Skeletal muscle tissue (tissue), 3 donors: ENCODE measurements at regions not wholly inside any gene's neighbourhood (a gene's known extent, or its start where the extent isn't known, plus 50 kb on each side); places are given as distances from the start of the nearest gene placed in this dataset.
"Not testable (repeated sequence)": the region's sequence is repeated elsewhere in the genome, so short reads cannot be mapped to it uniquely, and the experiment has no call there.

Experiments
- H3K27ac ChIP-seq: one replicate; pipeline ENCODE4 v1.7.0; 2013; ENCODE audit warnings: mild to moderate bottlenecking, low read depth, low read length, inconsistent platforms
- H3K27me3 ChIP-seq, 3 donors: one replicate each; pipeline ENCODE4 v1.7.0; 2013; ENCODE audit warnings: low read length in 3 of 3; ENCODE audit not compliant: control insufficient read depth in 3 of 3, insufficient read depth in 3 of 3
- H3K36me3 ChIP-seq, 3 donors: one replicate each; pipeline ENCODE4 v1.7.0; 2013; ENCODE audit warnings: low read length in 3 of 3; ENCODE audit not compliant: control insufficient read depth in 3 of 3, insufficient read depth in 3 of 3
- H3K4me1 ChIP-seq, 3 donors: one replicate each; pipeline ENCODE4 v1.7.0; 2013; ENCODE audit warnings: low read length in 3 of 3, mild to moderate bottlenecking in 3 of 3; ENCODE audit not compliant: control insufficient read depth in 3 of 3, insufficient read depth in 3 of 3
- H3K4me3 ChIP-seq, 3 donors: one replicate each; pipeline ENCODE4 v1.7.0; 2013; ENCODE audit warnings: low read length in 3 of 3
- H3K9ac ChIP-seq, 3 donors: one replicate each; pipeline ENCODE4 v1.7.0; 2013; ENCODE audit warnings: low read length in 3 of 3, mild to moderate bottlenecking in 3 of 3, moderate library complexity in 2 of 3, low read depth in 1 of 3
- H3K9me3 ChIP-seq, 3 donors: one replicate each; pipeline ENCODE4 v1.7.0; 2013; ENCODE audit warnings: low read length in 3 of 3; ENCODE audit not compliant: control insufficient read depth in 3 of 3
- donor health status: Osteomylitis.

DNA sequence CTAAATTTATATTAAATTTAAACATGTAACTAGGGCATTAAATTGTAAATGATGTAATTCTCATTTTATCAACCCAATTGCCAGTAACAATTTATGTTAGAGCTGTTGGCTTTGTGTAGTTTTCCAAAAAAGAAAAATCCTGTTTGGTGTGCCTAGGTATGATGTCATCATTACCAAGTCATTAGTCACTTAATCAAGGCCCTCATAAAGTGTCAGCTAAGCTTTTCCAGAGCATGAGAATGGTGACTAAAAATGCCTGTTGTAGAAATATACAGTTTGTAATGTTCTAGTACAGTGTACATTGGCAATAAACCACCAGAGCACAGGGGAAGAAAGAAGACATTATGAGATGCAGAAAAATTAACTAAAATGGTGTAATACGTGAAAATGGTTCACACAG is 593.8 kb upstream of the ANKRD30A start:
- Histone ChIP-seq H3K27ac (no peak overlapping the region), H3K4me1 (no peaks in the 10 kb centered on the region), H3K27me3 (no peaks in the 10 kb centered on the region), H3K9me3 (peaks cover 0 to 3% (median 0%) of the 10 kb centered on the region in 3 donors), H3K4me3 (no peak overlapping the region), H3K9ac (no peak overlapping the region), H3K36me3 (no peaks in the 10 kb centered on the region)

DNA sequence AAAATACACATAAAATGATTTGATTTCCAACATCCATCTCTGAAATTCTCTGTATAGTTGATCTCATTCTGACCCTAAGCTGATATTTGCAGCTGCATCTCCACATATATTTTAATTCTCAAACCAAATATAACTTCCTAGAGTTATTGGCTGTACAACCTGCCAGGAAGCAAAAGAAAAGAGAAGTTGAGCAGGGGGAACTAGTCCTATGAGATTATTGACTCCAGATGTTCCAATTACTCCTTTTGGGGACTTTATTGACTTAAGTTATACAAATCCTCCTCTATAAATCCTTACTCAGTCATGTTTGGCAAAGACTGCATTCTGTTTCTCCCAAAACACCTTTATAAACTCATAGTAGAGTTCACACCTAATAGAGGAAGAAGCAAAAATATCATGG is 599.4 kb upstream of the ANKRD30A start:
- Histone ChIP-seq H3K4me1 (no peaks in the 10 kb centered on the region), H3K9me3 (peaks cover 0 to 3% (median 0%) of the 10 kb centered on the region in 3 donors), H3K27me3 (no peaks in the 10 kb centered on the region), H3K9ac (no peak overlapping the region), H3K4me3 (no peak overlapping the region), H3K27ac (no peak overlapping the region), H3K36me3 (no peaks in the 10 kb centered on the region)

DNA sequence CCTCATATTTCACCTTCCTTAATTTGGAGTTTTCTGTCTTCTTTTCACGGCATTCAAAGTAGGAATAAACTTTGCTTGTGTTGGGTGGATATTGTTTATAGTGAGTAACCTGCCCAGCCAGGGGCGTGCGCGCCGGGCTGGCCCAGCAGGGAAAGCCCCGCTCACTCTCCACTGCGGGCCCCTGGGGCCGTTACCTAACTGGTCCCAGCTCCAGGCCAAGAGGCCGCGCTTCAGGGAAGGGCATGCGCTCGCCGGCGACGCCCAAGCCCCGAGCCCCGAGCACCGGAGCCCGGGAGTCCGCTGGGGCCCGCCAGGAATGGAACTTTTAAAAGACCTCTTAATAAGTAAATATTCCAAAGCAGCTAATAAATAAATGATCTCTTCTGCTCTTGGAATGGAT is 601.3 kb upstream of the ANKRD30A start:
- H3K4me3 ChIP-seq, H3K9me3 ChIP-seq, H3K36me3 ChIP-seq, H3K4me1 ChIP-seq, H3K27ac ChIP-seq, H3K9ac ChIP-seq, H3K27me3 ChIP-seq: not testable (repeated sequence)

DNA sequence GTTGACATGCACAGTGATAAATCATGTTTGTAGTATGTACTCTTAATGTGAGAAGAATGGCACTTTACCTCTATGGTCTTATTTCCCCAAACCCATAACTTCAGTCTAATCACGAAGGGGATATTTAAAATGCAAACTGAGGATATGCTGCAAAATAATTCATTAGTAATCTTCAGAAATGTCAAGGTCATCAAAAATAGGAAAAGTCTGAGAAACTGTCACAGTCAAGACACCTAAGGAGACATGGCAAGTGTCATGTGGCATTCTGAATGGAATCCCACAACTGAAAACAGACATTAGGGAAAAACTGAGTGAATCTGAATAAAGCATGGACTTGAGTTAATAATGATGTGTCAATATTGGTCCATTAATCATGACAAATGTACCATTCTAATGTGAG is 605.5 kb upstream of the ANKRD30A start:
- no peak overlapping the region for H3K27ac ChIP-seq
- no peak overlapping the region for H3K9ac ChIP-seq
- H3K27me3 ChIP-seq, result no peaks in the 10 kb centered on the region
- no peak overlapping the region for H3K4me3 ChIP-seq
- no peaks in the 10 kb centered on the region for H3K36me3 ChIP-seq
- no peaks in the 10 kb centered on the region for H3K9me3 ChIP-seq
- H3K4me1 ChIP-seq, result no peaks in the 10 kb centered on the region

DNA sequence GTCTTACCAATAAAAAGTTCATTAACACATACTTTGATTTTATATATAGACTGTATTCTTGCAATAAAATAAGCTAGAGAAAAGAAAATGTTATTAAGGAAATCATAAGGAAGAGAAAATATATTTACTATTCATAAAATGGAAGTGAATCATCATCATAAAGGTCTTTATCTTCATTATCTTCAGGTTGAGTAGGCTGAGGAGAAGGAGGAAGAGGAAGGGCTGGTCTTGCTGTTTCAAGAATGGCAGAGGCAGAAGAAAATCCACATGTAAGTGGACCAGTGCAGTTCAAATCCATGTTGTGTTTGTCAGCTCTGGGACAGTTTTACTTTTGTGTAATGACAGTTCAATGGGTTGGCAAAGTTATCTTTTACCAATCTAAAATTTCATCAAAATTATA is 609.1 kb upstream of the ANKRD30A start:
- Histone ChIP-seq H3K27me3 (no peaks in the 10 kb centered on the region), H3K9me3 (no peaks in the 10 kb centered on the region), H3K4me1 (no peaks in the 10 kb centered on the region), H3K36me3 (no peaks in the 10 kb centered on the region), H3K9ac (no peak overlapping the region), H3K4me3 (no peak overlapping the region), H3K27ac (no peak overlapping the region)

DNA sequence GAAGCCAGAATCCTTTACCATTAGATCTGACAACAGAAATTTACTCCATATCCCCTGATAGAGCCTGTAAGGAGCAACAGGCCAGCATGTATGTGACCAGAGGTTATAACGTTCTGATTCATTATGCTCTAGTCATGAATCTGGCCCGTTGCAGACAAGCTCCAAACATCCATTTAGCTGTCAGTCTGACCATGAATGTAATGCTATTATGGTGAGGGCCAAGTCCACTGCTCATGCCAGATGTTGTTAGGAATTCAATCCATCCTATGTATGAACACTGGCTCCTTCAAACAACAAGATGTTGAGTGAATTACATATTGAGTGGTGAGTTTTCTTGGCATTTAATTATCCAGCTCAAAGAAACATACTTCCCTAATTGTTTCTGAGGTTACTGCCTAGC is 610.1 kb upstream of the ANKRD30A start:
- Histone ChIP-seq H3K4me1 (no peaks in the 10 kb centered on the region), H3K9ac (no peak overlapping the region), H3K36me3 (no peaks in the 10 kb centered on the region), H3K27ac (no peak overlapping the region), H3K4me3 (no peak overlapping the region), H3K27me3 (no peaks in the 10 kb centered on the region), H3K9me3 (no peaks in the 10 kb centered on the region)

DNA sequence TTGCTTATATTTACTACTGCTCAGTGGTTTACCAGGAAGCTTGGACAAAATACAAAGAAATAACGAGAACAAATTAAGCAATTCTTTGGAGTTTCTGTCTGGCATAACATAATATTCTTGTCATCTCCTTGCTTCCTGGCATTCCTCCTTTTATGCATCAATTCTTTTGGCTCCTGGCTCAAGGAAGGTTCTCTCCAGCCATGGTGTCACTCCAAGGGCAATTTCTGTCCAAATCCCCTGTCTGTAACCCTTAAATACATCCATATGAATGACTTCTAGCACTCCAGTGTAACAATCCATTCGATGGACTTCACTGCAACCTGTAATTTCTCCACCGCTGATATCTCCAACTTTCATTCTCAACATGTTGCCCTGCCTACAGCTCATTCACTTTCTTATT is 617.7 kb upstream of the ANKRD30A start:
- no peaks in the 10 kb centered on the region for H3K36me3 ChIP-seq
- H3K27me3 ChIP-seq, result no peaks in the 10 kb centered on the region
- no peaks in the 10 kb centered on the region for H3K4me1 ChIP-seq
- no peak overlapping the region for H3K9ac ChIP-seq
- H3K27ac ChIP-seq, result no peak overlapping the region
- H3K4me3 ChIP-seq, result no peak overlapping the region
- no peaks in the 10 kb centered on the region for H3K9me3 ChIP-seq

DNA sequence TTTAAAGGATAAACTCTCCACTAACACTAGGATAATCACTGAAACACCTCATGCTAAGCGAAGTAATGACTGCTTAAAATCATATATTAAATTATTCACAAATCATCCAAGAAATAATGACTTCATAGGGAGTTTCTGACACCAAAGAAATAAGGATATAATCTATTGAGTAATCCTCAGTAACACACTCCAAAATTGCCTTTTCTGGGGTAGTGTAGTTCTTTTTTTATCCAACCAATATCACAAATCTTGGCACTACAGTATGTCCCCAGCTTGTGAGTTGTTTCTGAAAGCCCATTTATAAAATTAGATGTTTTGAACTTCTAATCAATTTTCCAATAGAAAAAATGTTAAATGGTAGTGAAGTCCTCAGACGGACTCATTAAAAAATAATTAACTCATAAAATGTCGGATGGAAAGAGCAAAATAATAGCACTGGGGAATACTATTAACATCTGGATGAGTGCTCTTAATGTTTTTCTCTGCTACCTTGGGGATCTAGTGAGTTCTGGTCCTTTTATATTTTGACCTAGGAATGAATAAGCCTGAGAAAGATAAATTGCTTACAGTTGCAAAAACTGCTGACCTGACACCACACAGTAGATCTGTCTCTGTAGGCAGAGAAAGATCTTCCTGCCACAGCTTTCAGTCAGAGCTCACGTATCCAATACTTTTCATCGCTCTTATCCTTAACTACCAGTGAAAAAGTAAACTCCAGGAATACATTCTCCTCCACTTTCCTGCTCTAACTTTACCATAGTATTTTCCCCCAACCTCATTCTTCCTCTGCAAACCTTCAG is 618.5 kb upstream of the ANKRD30A start:
- Histone ChIP-seq H3K9ac (no peak overlapping the region), H3K27me3 (no peaks in the 10 kb centered on the region), H3K36me3 (no peaks in the 10 kb centered on the region), H3K4me3 (no peak overlapping the region), H3K4me1 (no peaks in the 10 kb centered on the region), H3K9me3 (no peaks in the 10 kb centered on the region), H3K27ac (no peak overlapping the region)

DNA sequence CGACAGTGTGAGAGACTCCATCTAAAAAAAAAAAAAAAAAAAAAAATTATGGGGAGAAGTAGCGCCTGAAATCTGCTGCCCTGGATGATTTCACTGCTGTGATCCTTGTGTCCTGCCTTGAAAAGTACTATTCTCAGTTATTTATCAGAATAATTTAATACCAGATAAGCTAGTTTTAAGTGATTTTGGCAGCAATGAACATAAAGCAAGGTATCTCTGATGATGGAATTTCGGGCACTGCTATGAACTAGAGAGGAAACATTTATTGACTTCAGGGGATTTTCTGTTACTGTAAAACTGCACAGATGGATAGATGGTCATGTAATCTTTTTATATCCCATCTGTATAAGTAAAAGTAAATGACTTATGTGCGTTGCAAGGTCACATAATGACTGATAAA is 619.1 kb upstream of the ANKRD30A start:
- no peaks in the 10 kb centered on the region for H3K27me3 ChIP-seq
- H3K27ac ChIP-seq, result no peak overlapping the region
- no peaks in the 10 kb centered on the region for H3K9me3 ChIP-seq

DNA sequence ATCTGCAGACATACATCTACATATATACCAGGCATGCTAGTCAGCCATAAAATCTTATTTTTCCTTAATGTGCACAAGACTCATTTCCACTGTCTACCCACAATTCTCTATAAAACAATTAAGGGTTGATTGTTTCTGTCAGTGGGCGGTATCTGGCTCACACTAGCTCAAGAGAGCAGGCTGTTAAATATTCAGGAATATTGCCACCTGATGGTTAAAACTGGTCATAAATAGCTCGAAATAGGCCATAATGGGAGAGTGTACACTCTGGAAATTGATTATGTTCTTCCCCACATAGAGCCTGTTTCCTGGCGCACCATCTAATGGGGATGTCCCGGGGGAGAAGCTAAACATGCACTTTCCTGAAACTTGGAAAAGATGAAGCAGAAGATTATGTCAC is 620.6 kb upstream of the ANKRD30A start:
- Histone ChIP-seq H3K4me1 (no peaks in the 10 kb centered on the region), H3K36me3 (no peaks in the 10 kb centered on the region), H3K9me3 (no peaks in the 10 kb centered on the region), H3K4me3 (no peak overlapping the region), H3K9ac (no peak overlapping the region), H3K27me3 (no peaks in the 10 kb centered on the region), H3K27ac (no peak overlapping the region)

More for the DNA sequence above, 619.1 kb upstream of the ANKRD30A start:
- Histone ChIP-seq H3K4me3 (no peak overlapping the region), H3K9ac (peak overlapping the region in 1 of 3 donors; percentile 20), H3K4me1 (no peaks in the 10 kb centered on the region), H3K36me3 (no peaks in the 10 kb centered on the region)
